ENCODE measurements at regions not wholly inside any gene's neighbourhood (a gene's known extent, or its start where the extent isn't known, plus 50 kb on each side); places are given as distances from the start of the nearest gene placed in this dataset.

DNA sequence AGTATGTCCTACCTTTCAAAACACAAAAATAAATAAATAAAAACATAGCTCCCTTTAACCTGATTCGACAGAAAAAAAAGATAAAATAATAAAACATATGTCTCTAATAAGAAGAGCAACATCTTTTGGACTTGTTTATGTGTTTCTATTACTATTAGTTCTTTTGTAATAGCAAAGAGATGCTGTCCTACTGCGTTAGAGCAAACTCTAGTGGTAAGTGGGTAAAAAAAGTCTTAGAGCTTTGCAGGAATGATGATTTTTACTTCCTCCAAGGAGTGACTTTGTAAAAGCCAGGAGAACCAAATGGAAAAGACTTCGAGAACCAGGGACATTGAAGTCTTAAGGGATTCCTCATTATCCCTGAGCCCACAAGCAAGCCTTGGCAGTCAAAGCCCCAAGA lies 450.1 kb downstream of the METTL4 start:
- TF ChIP-seq, protein P1, sequence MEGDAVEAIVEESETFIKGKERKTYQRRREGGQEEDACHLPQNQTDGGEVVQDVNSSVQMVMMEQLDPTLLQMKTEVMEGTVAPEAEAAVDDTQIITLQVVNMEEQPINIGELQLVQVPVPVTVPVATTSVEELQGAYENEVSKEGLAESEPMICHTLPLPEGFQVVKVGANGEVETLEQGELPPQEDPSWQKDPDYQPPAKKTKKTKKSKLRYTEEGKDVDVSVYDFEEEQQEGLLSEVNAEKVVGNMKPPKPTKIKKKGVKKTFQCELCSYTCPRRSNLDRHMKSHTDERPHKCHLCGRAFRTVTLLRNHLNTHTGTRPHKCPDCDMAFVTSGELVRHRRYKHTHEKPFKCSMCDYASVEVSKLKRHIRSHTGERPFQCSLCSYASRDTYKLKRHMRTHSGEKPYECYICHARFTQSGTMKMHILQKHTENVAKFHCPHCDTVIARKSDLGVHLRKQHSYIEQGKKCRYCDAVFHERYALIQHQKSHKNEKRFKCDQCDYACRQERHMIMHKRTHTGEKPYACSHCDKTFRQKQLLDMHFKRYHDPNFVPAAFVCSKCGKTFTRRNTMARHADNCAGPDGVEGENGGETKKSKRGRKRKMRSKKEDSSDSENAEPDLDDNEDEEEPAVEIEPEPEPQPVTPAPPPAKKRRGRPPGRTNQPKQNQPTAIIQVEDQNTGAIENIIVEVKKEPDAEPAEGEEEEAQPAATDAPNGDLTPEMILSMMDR (IDR thresholded peaks at IDR 0.05; ENCODE audit: low read depth, low read length, missing input control), result no peak
- TF ChIP-seq JUND (IDR thresholded peaks at IDR 0.05), result no peak
